ENCODE measurements at regions not wholly inside any gene's neighbourhood (a gene's known extent, or its start where the extent isn't known, plus 50 kb on each side); places are given as distances from the start of the nearest gene placed in this dataset.
"Not testable (repeated sequence)": the region's sequence is repeated elsewhere in the genome, so short reads cannot be mapped to it uniquely, and the experiment has no call there.

DNA sequence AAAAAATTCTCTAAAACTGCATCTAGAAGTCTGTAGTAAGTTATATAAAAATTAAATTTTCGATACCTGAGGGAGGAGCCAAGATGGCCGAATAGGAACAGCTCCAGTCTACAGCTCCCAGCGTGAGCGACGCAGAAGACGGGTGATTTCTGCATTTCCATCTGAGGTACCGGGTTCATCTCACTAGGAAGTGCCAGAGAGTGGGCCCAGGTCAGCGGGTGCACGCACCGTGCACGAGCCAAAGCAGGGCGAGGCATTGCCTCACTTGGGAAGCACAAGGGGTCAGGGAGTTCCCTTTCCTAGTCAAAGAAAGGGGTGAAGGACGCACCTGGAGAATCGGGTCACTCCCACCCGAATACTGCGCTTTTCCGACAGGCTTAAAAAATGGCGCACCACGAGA lies 62.9 kb upstream of the SEMA3D start:
- TF ChIP-seq, protein P1, sequence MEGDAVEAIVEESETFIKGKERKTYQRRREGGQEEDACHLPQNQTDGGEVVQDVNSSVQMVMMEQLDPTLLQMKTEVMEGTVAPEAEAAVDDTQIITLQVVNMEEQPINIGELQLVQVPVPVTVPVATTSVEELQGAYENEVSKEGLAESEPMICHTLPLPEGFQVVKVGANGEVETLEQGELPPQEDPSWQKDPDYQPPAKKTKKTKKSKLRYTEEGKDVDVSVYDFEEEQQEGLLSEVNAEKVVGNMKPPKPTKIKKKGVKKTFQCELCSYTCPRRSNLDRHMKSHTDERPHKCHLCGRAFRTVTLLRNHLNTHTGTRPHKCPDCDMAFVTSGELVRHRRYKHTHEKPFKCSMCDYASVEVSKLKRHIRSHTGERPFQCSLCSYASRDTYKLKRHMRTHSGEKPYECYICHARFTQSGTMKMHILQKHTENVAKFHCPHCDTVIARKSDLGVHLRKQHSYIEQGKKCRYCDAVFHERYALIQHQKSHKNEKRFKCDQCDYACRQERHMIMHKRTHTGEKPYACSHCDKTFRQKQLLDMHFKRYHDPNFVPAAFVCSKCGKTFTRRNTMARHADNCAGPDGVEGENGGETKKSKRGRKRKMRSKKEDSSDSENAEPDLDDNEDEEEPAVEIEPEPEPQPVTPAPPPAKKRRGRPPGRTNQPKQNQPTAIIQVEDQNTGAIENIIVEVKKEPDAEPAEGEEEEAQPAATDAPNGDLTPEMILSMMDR (IDR thresholded peaks at IDR 0.05), result not testable (repeated sequence)
- TF ChIP-seq POLR2AphosphoS5 (IDR thresholded peaks at IDR 0.05), result not testable (repeated sequence)
